AG04449 (cell line): ENCODE measurements at regions not wholly inside any gene's neighbourhood (a gene's known extent, or its start where the extent isn't known, plus 50 kb on each side); places are given as distances from the start of the nearest gene placed in this dataset.

ENCODE experiments used
- CTCF ChIA-PET: fragments of 350-600 bp; formaldehyde crosslinking; extraction: SDS; loops from one replicate; lab custom pipeline; 2021; ENCODE audit warnings: antibody characterized with exemption; lab: Yijun Ruan, JAX
- POLR2A ChIA-PET: fragments of 400-600, 350-600 bp; formaldehyde crosslinking; extraction: SDS; loops from one replicate; lab custom pipeline; 2020; ENCODE audit warnings: antibody characterized with exemption, inconsistent platforms; lab: Yijun Ruan, JAX
- DNase-seq: peaks from one replicate; pipeline ENCODE4 v3.0.0-alpha.2; 2010; ENCODE audit warnings: low read depth, low spot score
- H3K4me3 ChIP-seq: 2 replicates; pipeline ENCODE4 v1.5.1; 2011; ENCODE audit warnings: low read depth, mild to moderate bottlenecking, control low read depth, low read length
- TF ChIP-seq, protein P1 (sequence below): IDR thresholded peaks from one replicate; pipeline ENCODE4 v1.5.1; 2011; ENCODE audit warnings: mild to moderate bottlenecking, moderate library complexity, low read length, control low read depth, inconsistent platforms; ENCODE audit not compliant: insufficient read depth; ENCODE audit errors: missing control alignments

DNA sequence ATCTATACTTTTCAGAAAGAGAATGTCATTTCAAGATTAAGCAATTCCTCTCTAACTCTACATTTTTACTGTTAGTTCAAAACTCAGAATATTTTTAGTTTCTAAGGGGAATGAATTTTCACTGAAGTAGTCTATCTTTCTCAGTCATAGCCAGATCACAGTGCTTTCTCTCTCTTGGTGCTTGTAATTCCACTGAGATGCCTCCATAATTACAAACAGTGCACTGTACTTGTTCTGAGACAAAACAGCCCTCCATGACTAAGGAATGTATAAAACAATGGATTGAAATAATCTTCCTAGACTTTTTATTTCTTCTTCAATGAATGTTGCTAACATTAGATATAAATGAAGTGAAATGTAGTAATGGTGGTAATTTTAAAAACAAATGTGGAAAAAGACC is 603.2 kb upstream of the FAM241A start:
- H3K4me3 ChIP-seq, result no peak overlapping the region
- no peak for DNase-seq
- POLR2A ChIA-PET, result no interaction called here
- TF ChIP-seq, protein P1, sequence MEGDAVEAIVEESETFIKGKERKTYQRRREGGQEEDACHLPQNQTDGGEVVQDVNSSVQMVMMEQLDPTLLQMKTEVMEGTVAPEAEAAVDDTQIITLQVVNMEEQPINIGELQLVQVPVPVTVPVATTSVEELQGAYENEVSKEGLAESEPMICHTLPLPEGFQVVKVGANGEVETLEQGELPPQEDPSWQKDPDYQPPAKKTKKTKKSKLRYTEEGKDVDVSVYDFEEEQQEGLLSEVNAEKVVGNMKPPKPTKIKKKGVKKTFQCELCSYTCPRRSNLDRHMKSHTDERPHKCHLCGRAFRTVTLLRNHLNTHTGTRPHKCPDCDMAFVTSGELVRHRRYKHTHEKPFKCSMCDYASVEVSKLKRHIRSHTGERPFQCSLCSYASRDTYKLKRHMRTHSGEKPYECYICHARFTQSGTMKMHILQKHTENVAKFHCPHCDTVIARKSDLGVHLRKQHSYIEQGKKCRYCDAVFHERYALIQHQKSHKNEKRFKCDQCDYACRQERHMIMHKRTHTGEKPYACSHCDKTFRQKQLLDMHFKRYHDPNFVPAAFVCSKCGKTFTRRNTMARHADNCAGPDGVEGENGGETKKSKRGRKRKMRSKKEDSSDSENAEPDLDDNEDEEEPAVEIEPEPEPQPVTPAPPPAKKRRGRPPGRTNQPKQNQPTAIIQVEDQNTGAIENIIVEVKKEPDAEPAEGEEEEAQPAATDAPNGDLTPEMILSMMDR, result no peak
- CTCF ChIA-PET, result no interaction called here

DNA sequence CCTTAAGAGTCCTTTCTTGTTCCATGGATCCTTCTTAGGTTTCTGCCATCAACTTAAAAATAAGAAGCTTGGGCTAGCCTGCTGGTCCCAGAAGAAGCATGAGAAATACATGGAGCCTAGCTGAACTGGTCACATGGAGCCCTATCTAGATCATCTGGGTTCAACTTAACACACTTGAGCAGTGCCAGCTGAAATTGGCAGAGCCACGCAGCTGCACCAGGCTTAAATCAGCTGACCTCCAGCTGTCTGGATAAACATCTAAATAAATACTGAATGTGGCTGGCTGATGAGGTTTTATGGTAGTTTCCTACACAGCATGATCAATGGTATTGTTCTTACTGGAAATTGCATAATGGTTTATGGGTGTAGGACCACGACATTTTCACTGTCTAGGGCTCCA is 598.4 kb upstream of the FAM241A start:
- DNase-seq, result no peak
- no peak overlapping the region for H3K4me3 ChIP-seq
- POLR2A ChIA-PET, result no interaction called here
- TF ChIP-seq, protein P1, result no peak
- CTCF ChIA-PET, result no interaction called here

DNA sequence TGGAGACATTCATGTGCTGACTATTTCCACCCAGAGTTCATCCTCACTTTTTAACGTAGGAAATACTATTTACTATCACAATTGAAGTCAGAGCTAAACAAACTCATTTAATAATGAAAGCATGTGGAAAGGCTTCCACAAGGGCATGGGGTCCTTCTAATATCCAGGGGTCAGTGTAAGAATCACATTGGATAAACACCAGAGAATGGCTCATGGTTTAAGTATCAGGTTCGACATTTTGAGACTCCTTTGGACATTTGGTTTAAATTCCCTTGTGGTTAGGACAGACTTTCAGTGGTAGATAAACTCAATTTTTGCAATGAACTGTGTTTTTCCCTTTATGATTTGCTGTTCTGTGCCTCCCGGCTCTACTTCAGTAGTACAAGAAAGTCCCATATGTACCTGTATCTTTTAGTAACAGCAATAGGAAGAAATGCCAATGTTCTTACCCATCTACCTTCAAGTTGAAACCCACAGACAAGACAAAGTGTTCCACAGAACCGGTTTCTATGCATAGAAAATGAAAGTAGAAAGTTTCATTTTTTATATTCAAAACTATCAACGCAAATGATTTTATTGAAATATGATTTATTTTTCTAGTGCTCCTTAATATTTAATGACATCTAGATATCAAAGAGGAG is 589.0 kb upstream of the FAM241A start:
- DNase-seq, result no peak
- ChIA-PET POLR2A (no interaction called here), CTCF (no interaction called here)
- TF ChIP-seq, protein P1, result no peak
- H3K4me3 ChIP-seq, result no peak overlapping the region

DNA sequence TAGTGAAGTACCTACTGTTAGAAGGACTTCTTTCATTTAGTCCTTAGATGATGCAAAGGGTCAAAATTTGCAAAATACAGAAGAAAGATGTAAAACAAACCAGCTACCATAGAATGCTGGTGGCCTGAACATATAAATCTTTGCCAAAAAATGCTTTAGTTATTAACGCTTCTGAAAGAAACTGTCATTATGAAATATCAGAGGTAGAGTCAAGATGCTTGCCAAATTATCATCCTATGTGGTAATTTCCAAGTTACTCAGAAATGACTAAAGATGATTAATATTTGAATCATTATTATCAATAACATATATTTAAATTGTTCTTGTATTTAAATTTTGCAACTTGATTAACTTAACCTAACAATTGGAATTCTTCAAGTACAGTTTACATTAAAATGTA is 588.4 kb upstream of the FAM241A start:
- CTCF ChIA-PET, result interaction anchor here (1.2 kb wide), 1 partner anchor 16 kb away, joined by 3 read pairs; no protein-coding TSS in a partner anchor
- POLR2A ChIA-PET, result no interaction called here
- H3K4me3 ChIP-seq, result no peak overlapping the region
- no peak for DNase-seq
- TF ChIP-seq, protein P1, result no peak

DNA sequence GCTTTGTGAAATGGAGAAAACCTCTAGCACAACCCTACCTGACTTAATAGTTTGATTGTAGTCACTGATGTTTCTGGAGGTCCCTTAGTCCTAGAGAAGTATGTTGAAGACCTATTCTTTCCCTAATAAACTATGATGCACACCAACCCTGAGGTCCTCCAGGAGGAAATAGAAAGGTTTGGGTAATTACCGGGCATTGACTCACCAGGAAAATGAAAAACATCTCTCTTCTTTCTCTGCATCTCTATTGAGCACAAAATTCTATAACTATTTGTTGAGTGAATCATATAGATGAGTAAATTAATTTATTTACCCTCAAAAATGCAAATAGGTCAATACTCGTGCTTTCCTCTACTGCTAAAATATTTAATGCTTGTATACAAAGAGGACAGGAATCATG is 582.4 kb upstream of the FAM241A start:
- TF ChIP-seq, protein P1, result no peak
- no peak overlapping the region for H3K4me3 ChIP-seq
- no peak for DNase-seq
- ChIA-PET CTCF (no interaction called here), POLR2A (no interaction called here)

DNA sequence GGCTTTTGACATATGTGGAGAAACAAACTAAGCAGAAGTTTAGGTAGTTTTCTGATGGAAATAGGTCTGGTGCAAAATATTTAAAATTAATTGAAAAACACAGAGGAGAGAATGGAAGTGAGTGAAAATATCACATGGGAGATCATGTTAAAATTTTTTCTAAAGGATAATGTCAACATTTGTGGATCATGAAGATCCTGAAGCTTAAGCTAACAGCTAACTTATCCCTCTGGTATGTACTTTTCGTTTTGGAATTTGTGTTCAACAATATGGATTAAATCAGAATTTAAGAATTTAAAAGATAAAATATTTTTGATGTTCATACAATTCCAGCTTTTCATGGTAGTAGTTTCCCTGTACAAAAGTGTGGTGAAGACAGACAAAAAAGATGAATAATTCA is 572.8 kb upstream of the FAM241A start:
- TF ChIP-seq, protein P1, result no peak
- ChIA-PET CTCF (no interaction called here), POLR2A (no interaction called here)
- H3K4me3 ChIP-seq, result no peak overlapping the region
- no peak for DNase-seq
